ENCODE measurements at regions not wholly inside any gene's neighbourhood (a gene's known extent, or its start where the extent isn't known, plus 50 kb on each side); places are given as distances from the start of the nearest gene placed in this dataset.

GRCh38 chr12:74801625-74802024, 264.0 kb downstream of the ATXN7L3B start:
- Histone ChIP-seq H3K36me3 (no peaks in the 10 kb centered on the region), H3K27ac (no peak overlapping the region), H3K4me1 (no peaks in the 10 kb centered on the region), H3K4me3 (no peak overlapping the region), H3K27me3 (no peaks in the 10 kb centered on the region), H3K9me3 (no peaks in the 10 kb centered on the region)
- TF ChIP-seq CTCF (IDR thresholded peaks at IDR 0.05) (no peak), POLR2A (IDR thresholded peaks at IDR 0.05) (no peak), EP300 (IDR thresholded peaks at IDR 0.05) (no peak)
- DNase-seq (ENCODE audit: low spot score in 2 of 2): no peak
- WGBS, 2 donors: 57 to 74% methylated on average over 2 of the region's 2 CpGs

- no peak overlapping the region for H3K4me3 ChIP-seq
- TF ChIP-seq EP300 (IDR thresholded peaks at IDR 0.05) (no peak), CTCF (IDR thresholded peaks at IDR 0.05) (no peak), POLR2A (IDR thresholded peaks at IDR 0.05) (no peak)
- no peaks in the 10 kb centered on the region for H3K27me3 ChIP-seq
- WGBS, 2 donors: 88 to 89% methylated on average over 9 to 10 of the region's 10 CpGs
- H3K9me3 ChIP-seq: peaks cover 0 to 5% (median 0%) of the 10 kb centered on the region in 4 donors
- H3K4me1 ChIP-seq: no peaks in the 10 kb centered on the region
- no peaks in the 10 kb centered on the region for H3K36me3 ChIP-seq
- no peak overlapping the region for H3K27ac ChIP-seq
- DNase-seq (ENCODE audit: low spot score in 2 of 2): no peak
These were observed 279.0 kb downstream of the ATXN7L3B start for GRCh38 chr12:74816398-74817175.

GRCh38 chr12:74817499-74817898, 279.9 kb downstream of the ATXN7L3B start:
- H3K27ac ChIP-seq: no peak overlapping the region
- WGBS, 2 donors: 86 to 96% methylated on average over 2 to 3 of the region's 3 CpGs
- TF ChIP-seq POLR2A (IDR thresholded peaks at IDR 0.05) (no peak), CTCF (IDR thresholded peaks at IDR 0.05) (no peak), EP300 (IDR thresholded peaks at IDR 0.05) (no peak)
- H3K9me3 ChIP-seq: peaks cover 0 to 5% (median 0%) of the 10 kb centered on the region in 4 donors
- no peak overlapping the region for H3K4me3 ChIP-seq
- DNase-seq (ENCODE audit: low spot score in 2 of 2): no peak
- no peaks in the 10 kb centered on the region for H3K4me1 ChIP-seq
- H3K27me3 ChIP-seq: no peaks in the 10 kb centered on the region
- no peaks in the 10 kb centered on the region for H3K36me3 ChIP-seq

- no peak overlapping the region for H3K4me3 ChIP-seq
- no peak for TF ChIP-seq CTCF (IDR thresholded peaks at IDR 0.05)
- no peak for TF ChIP-seq EP300 (IDR thresholded peaks at IDR 0.05)
- TF ChIP-seq POLR2A (IDR thresholded peaks at IDR 0.05): no peak
- WGBS, 2 donors: 71 to 83% methylated on average over 2 of the region's 2 CpGs
- no peak for DNase-seq (ENCODE audit: low spot score in 2 of 2)
- H3K27me3 ChIP-seq: no peaks in the 10 kb centered on the region
- H3K4me1 ChIP-seq: no peaks in the 10 kb centered on the region
- H3K36me3 ChIP-seq: no peaks in the 10 kb centered on the region
- H3K9me3 ChIP-seq: peaks cover 0 to 5% (median 0%) of the 10 kb centered on the region in 4 donors
- H3K27ac ChIP-seq: no peak overlapping the region
These were observed 280.8 kb downstream of the ATXN7L3B start for GRCh38 chr12:74818412-74818811.

- TF ChIP-seq CTCF (IDR thresholded peaks at IDR 0.05): no peak
- TF ChIP-seq POLR2A (IDR thresholded peaks at IDR 0.05): no peak
- TF ChIP-seq EP300 (IDR thresholded peaks at IDR 0.05): no peak
- H3K27ac ChIP-seq: no peak overlapping the region
- no peaks in the 10 kb centered on the region for H3K9me3 ChIP-seq
- no peaks in the 10 kb centered on the region for H3K27me3 ChIP-seq
- H3K4me3 ChIP-seq: no peak overlapping the region
- no peaks in the 10 kb centered on the region for H3K4me1 ChIP-seq
- 60 to 92% methylated on average over 1 of the region's 1 CpG for WGBS, 2 donors
- H3K36me3 ChIP-seq: no peaks in the 10 kb centered on the region
- no peak for DNase-seq (ENCODE audit: low spot score in 2 of 2)
These were observed 282.7 kb downstream of the ATXN7L3B start for GRCh38 chr12:74820324-74820723.
